GM12873 (cell line): ENCODE measurements at regions not wholly inside any gene's neighbourhood (a gene's known extent, or its start where the extent isn't known, plus 50 kb on each side); places are given as distances from the start of the nearest gene placed in this dataset.

ENCODE experiments used
- TF ChIP-seq, protein P1 (sequence below): IDR thresholded peaks from 2 replicates; pipeline ENCODE4 v1.5.1; 2012; ENCODE audit warnings: low read depth, mild to moderate bottlenecking, moderate library complexity, low read length, control low read depth; ENCODE audit not compliant: insufficient read depth; ENCODE audit errors: missing control alignments

DNA sequence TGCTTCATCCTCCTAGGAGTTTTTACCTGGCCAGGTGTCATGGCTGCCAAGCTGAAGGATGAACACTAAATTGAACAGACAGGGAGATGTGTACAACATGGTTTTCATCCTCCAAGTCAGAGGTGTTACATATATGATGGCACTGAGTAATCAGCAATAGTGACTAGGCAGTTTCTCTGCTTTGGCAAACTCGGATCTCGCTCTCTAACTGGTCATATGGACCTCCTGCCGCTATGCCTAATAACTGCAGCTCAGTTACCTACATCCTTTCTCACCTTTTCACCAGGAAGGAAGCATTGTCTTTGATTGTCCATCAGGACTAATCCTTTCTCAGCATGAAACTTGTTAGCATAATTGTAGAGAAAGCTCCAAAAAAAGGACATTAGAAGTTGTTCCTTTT lies 175.9 kb upstream of the PLSCR5 start:
- TF ChIP-seq, protein P1, sequence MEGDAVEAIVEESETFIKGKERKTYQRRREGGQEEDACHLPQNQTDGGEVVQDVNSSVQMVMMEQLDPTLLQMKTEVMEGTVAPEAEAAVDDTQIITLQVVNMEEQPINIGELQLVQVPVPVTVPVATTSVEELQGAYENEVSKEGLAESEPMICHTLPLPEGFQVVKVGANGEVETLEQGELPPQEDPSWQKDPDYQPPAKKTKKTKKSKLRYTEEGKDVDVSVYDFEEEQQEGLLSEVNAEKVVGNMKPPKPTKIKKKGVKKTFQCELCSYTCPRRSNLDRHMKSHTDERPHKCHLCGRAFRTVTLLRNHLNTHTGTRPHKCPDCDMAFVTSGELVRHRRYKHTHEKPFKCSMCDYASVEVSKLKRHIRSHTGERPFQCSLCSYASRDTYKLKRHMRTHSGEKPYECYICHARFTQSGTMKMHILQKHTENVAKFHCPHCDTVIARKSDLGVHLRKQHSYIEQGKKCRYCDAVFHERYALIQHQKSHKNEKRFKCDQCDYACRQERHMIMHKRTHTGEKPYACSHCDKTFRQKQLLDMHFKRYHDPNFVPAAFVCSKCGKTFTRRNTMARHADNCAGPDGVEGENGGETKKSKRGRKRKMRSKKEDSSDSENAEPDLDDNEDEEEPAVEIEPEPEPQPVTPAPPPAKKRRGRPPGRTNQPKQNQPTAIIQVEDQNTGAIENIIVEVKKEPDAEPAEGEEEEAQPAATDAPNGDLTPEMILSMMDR: no peak

DNA sequence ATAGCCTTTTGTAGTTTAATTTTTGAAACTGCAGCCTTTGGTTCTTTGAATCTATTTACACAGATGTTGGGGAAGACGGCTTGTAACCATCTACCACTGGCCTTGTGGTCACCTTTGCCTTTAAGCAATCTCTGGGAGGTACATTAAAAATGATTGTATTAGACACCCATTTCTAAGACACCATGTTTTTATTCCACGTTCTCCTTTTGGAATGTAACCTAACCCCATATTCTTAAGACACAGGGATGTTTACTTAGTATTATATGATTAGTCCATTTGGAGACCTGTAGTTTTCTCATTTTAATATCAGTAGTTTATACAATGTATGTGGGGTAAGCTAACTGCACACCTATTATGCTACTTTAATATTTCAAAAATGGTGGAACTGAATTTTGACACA lies 175.1 kb upstream of the PLSCR5 start:
- TF ChIP-seq, protein P1: no peak

DNA sequence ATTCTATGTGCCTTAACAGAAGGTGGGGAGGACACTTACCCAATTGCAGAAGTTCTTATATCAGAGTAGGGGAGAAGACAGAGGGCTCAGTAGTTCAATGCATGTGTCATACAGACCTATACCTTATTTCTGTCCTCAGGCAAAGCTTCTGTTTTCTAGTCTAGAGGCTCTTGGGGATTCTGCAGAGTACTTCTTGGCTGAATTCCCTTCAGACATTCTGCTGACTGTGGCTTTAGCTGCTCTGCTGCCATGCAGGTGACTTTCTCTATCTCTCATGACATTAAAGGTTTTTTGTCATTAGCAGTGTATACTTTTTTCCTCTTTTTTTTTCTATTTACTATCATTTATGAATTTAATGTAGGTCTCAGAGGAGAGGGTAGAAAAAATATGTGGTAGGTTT lies 172.8 kb upstream of the PLSCR5 start:
- TF ChIP-seq, protein P1: no peak

- TF ChIP-seq, protein P1: no peak
Observed at GRCh38 chr3:146772211-146772743, 167.1 kb upstream of the PLSCR5 start.

- TF ChIP-seq, protein P1: no peak
Observed at GRCh38 chr3:146770881-146771280, 165.7 kb upstream of the PLSCR5 start.

DNA sequence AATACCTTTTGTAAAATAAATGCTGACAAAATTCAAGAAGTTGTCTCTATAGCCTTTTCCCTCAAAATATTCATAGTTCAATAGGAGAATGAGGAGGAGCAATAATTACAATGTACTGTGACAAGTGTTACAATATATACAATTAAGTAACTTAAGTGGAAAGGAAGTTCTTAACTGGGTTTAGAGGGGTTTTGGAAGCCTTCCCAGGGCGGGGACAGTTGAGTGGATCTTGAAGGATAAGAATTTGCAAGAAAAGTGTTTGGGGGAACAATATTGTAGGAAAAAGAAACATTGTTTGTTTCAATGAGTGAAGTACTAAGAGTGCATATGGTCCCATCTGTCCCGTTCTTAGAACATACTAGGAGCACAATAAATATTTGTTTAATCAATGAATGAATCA lies 165.2 kb upstream of the PLSCR5 start:
- TF ChIP-seq, protein P1: no peak

- TF ChIP-seq, protein P1: no peak
Observed at GRCh38 chr3:146757759-146758158, 152.6 kb upstream of the PLSCR5 start.
